CD4-positive, alpha-beta T cell treated with Interleukin-6 at 100 ng/mL for 8 hours (primary cell): ENCODE measurements at regions not wholly inside any gene's neighbourhood (a gene's known extent, or its start where the extent isn't known, plus 50 kb on each side); places are given as distances from the start of the nearest gene placed in this dataset.

Experiments used
- DNase-seq: peaks from one replicate; pipeline ENCODE4 v3.0.0-alpha.2; 2020; ENCODE audit warnings: mixed read lengths, low spot score

- no peak for DNase-seq
These were observed 85.0 kb upstream of the SLC38A4 start for GRCh38 chr12:46910830-46911229.

- DNase-seq = no peak
These were observed 88.5 kb upstream of the SLC38A4 start for GRCh38 chr12:46914336-46914735.

- DNase-seq = no peak
These were observed 89.3 kb upstream of the SLC38A4 start for GRCh38 chr12:46915082-46915481.

GRCh38 chr12:46915836-46916235, 90.0 kb upstream of the SLC38A4 start:
- no peak for DNase-seq

- DNase-seq = no peak
These were observed 91.1 kb upstream of the SLC38A4 start for GRCh38 chr12:46916796-46917419.

- no peak for DNase-seq
These were observed 92.0 kb upstream of the SLC38A4 start for GRCh38 chr12:46917821-46918220.

- no peak for DNase-seq
These were observed 92.8 kb upstream of the SLC38A4 start for GRCh38 chr12:46918631-46919030.

- no peak for DNase-seq
These were observed 94.0 kb upstream of the SLC38A4 start for GRCh38 chr12:46919666-46920400.

GRCh38 chr12:46920499-46920898, 94.7 kb upstream of the SLC38A4 start:
- DNase-seq = no peak

- DNase-seq = no peak
These were observed 95.4 kb upstream of the SLC38A4 start for GRCh38 chr12:46921048-46921763.

- DNase-seq = no peak
These were observed 96.0 kb upstream of the SLC38A4 start for GRCh38 chr12:46921764-46922133.

- no peak for DNase-seq
These were observed 100.7 kb upstream of the SLC38A4 start for GRCh38 chr12:46926526-46926925.

GRCh38 chr12:46930101-46930500, 104.3 kb upstream of the SLC38A4 start:
- no peak for DNase-seq

GRCh38 chr12:46933947-46934346, 108.2 kb upstream of the SLC38A4 start:
- DNase-seq = no peak

GRCh38 chr12:46934374-46935111, 108.7 kb upstream of the SLC38A4 start:
- no peak for DNase-seq

GRCh38 chr12:46935271-46935847, 109.6 kb upstream of the SLC38A4 start:
- DNase-seq = no peak

- DNase-seq = no peak
These were observed 110.2 kb upstream of the SLC38A4 start for GRCh38 chr12:46936042-46936441.

- no peak for DNase-seq
These were observed 112.4 kb upstream of the SLC38A4 start for GRCh38 chr12:46938071-46938678.

GRCh38 chr12:46941981-46942380, 116.2 kb upstream of the SLC38A4 start:
- DNase-seq = no peak

GRCh38 chr12:46942579-46942978, 116.8 kb upstream of the SLC38A4 start:
- DNase-seq = no peak

GRCh38 chr12:46944088-46944487, 118.3 kb upstream of the SLC38A4 start:
- DNase-seq = no peak

- DNase-seq = no peak
These were observed 119.0 kb upstream of the SLC38A4 start for GRCh38 chr12:46944771-46945170.
